ENCODE measurements at regions not wholly inside any gene's neighbourhood (a gene's known extent, or its start where the extent isn't known, plus 50 kb on each side); places are given as distances from the start of the nearest gene placed in this dataset.
"Not testable (repeated sequence)": the region's sequence is repeated elsewhere in the genome, so short reads cannot be mapped to it uniquely, and the experiment has no call there.

- DNase-seq (ENCODE audit: low read depth in 1 of 2, low spot score in 2 of 2): peak in 1 of 2 experiments; percentile 53
- H4K91ac ChIP-seq (replicated peaks; ENCODE audit: insufficient read length, low read length); H3K9me3 ChIP-seq (ENCODE audit: insufficient read depth in 2 of 2, low read depth in 1 of 2, low read length in 1 of 2); H2AFZ ChIP-seq (ENCODE audit: low read length); H3K36me3 ChIP-seq (ENCODE audit: control insufficient read depth in 2 of 4, insufficient read depth in 4 of 4, low read length in 3 of 4); H3K27me3 ChIP-seq (replicated peaks in 1 of 4; ENCODE audit: control insufficient read depth in 3 of 4, extremely low read depth in 1 of 4, insufficient read depth in 3 of 4, low read length in 3 of 4); H3K18ac ChIP-seq (ENCODE audit: extremely low read depth, low read length); H2BK5ac ChIP-seq (ENCODE audit: low read depth, low read length); H3K23me2 ChIP-seq (ENCODE audit: low read depth, low read length); H3K23ac ChIP-seq (ENCODE audit: insufficient read length); H3K79me2 ChIP-seq (ENCODE audit: control insufficient read depth in 1 of 2, insufficient read depth in 2 of 2, low read length in 2 of 2); H4K8ac ChIP-seq (ENCODE audit: extremely low read depth, insufficient read depth, low read length); H3K4me1 ChIP-seq (replicated peaks in 1 of 4; ENCODE audit: control insufficient read depth in 3 of 4, insufficient read depth in 4 of 4, low read length in 3 of 4); H2BK15ac ChIP-seq (ENCODE audit: low read length); H2BK12ac ChIP-seq (ENCODE audit: low read depth, low read length); H2AK5ac ChIP-seq (ENCODE audit: low read depth, low read length); H3K14ac ChIP-seq (ENCODE audit: insufficient read length); FAIRE-seq; POLR2A ChIA-PET (ENCODE audit: partially characterized antibody); H2BK20ac ChIP-seq (ENCODE audit: low read length); H3K27ac ChIP-seq (ENCODE audit: low read depth, low read length); CTCF ChIA-PET (ENCODE audit: partially characterized antibody); H3K4ac ChIP-seq (replicated peaks; ENCODE audit: insufficient read length, low read depth, low read length); H4K20me1 ChIP-seq (replicated peaks in 1 of 2; ENCODE audit: control insufficient read depth in 1 of 2, insufficient read depth in 2 of 2, low read length in 2 of 2); H4K5ac ChIP-seq (ENCODE audit: insufficient read length, low read depth, low read length); H2BK120ac ChIP-seq (replicated peaks; ENCODE audit: low read depth, low read length); H3K79me1 ChIP-seq (ENCODE audit: low read depth, low read length); H3K56ac ChIP-seq (replicated peaks; ENCODE audit: insufficient read length, low read depth, low read length): not testable (repeated sequence)
- Histone ChIP-seq H3K4me3 (ENCODE audit: extremely low read depth in 1 of 4, insufficient read depth in 2 of 4, low read depth in 3 of 4, low read length in 4 of 4) (peak overlapping the region; percentile 45 to 65 (median 52)), H3K9ac (replicated peaks in 1 of 4; ENCODE audit: extremely low read depth in 1 of 4, low read depth in 3 of 4, low read length in 3 of 4) (peak overlapping the region in 1 of 4 experiments; percentile 32; a peak in 1 of 7 replicates), H3K4me2 (ENCODE audit: insufficient read depth in 1 of 2, low read depth in 2 of 2, low read length in 2 of 2) (peak overlapping the region; percentile 61 to 64)
- TF ChIP-seq POLR2A (IDR thresholded peaks at IDR 0.05; ENCODE audit: control extremely low read depth in 1 of 2, low read depth in 2 of 2, low read length in 2 of 2) (0 out of 3 replicates have a peak, but pooled peaks of 1 of the 2 experiments have one; percentile 11), TAF1 (IDR thresholded peaks at IDR 0.05; ENCODE audit: low read depth, low read length) (peak; percentile 13; the same call in 1 of the 2 replicates)
- WGBS, 2 experiments (ENCODE audit: extremely low coverage in 1 of 2, insufficient coverage in 1 of 2, insufficient read length in 1 of 2, insufficient replicate concordance in 2 of 2, low coverage in 1 of 2, low lambda C conversion rate in 2 of 2, missing lambda C conversion rate in 1 of 2): 20% methylated on average over 4 of the region's 14 CpGs; no CpG with 5 or more reads in 1 of the 2 experiments
Observed at GRCh38 chr12:9284197-9284596, 76.0 kb upstream of the PZP start.
